Superior temporal gyrus (tissue), 1 donor: ENCODE measurements at regions not wholly inside any gene's neighbourhood (a gene's known extent, or its start where the extent isn't known, plus 50 kb on each side); places are given as distances from the start of the nearest gene placed in this dataset.

ENCODE experiments used
- DNase-seq: peaks from one replicate; pipeline ENCODE4 v3.0.0-alpha.2; 2016; ENCODE audit errors: extremely low spot score

GRCh38 chr10:78247821-78248220 lies 214.2 kb downstream of the RPS24 start:
- DNase-seq, result no peak

- peak; percentile 73 for DNase-seq
These were observed 215.2 kb downstream of the RPS24 start for GRCh38 chr10:78248651-78249464.

DNA sequence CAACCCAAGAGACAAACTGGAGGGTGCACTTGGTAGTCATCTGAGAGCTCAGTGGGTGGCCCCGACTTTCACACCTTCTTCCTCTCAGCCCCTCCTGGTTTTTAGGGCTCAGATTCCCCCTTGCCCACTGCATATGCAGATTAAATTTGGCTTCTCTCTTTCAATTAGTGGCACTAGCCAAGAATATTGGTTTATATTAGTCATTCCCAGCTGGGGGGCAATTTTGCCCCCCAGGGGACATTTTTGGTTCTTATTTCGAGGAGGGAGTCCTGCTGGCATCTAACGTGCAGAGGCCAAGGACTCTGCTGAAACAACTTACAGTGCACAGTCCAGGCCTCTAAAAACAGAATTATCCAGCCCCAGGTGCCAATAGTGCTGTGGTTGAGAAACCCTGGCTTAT lies 216.0 kb downstream of the RPS24 start:
- no peak for DNase-seq

GRCh38 chr10:78250313-78251015 lies 216.8 kb downstream of the RPS24 start:
- no peak for DNase-seq

- DNase-seq, result no peak
These were observed 217.3 kb downstream of the RPS24 start for GRCh38 chr10:78251016-78251385.

GRCh38 chr10:78252286-78252685 lies 218.6 kb downstream of the RPS24 start:
- DNase-seq, result no peak

DNA sequence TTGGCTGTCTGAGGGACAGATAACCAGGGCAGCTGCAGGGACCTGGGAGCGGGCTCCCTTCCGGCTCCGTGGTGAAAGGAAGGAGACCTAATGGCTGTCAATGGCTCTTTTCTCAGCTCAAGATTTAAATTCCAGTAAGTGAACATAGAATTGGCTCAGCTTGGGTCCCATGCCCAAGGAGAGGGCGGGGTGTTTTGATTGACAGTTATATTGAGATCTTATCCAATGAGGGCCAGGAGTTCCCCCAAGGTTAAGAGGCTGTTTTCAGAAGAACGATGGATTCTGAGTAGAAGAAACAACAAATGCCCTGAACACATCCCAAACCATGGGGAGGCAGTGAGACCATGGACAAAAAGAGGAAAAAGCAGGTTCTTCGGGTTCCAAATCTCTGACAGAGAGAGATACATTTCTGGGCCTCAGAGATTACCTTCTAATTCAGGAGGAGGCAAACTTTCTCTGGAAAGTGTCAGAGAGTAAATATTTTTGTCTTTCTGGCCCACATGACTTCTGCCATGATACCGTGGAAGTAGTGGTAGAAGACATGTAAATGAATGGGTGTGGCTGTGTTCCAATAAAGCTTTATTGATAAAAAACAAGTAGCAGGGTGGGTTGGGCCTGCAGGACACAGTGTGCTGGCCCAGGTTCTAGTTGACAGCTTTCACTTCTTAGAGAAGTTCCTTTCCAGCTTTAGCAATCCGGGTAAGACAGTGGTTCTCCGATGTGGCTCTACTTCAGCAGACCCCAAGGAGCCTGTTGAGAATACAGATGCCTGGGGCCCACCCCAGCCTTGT lies 219.6 kb downstream of the RPS24 start:
- DNase-seq, result no peak

DNA sequence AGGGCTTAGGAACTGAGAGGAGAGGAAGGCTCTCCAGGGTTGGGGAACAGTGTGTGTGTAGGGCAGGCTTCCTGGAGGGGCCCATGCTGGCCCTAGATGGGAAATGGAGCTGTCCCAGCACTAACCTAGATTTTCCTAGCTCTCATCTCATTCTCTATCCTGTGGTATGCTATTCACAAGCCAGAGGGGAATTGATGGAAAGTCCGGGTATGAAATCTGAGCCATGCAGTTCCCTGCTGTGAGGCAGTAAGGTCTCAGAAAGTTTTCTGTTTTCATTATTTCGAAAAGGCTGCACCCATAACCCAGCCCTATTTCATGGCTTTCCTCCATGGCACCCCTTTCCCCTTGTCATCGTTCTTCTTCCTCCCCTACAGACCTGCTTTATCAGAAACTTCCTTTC lies 220.3 kb downstream of the RPS24 start:
- DNase-seq, result no peak

DNA sequence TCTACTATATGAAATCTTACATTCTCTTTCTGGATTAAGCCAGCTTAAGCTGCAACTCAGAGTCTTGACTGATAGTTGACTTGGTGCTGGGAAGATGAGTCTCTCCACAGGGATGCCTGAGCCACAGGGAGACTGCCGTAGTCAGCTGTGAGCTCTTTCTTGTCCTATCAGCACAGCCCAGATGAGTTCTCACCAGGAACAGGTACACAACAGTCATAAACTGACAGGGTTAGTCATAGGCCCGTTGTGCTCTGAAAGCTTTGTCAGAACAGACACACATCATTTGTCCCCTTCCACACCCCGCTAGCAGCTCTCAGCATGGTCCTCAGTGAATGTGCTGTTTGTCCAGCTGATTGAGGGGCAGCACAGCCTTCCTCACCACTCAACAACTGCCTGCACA lies 221.6 kb downstream of the RPS24 start:
- no peak for DNase-seq

GRCh38 chr10:78255796-78256638 lies 222.4 kb downstream of the RPS24 start:
- peak; percentile 36 for DNase-seq

DNA sequence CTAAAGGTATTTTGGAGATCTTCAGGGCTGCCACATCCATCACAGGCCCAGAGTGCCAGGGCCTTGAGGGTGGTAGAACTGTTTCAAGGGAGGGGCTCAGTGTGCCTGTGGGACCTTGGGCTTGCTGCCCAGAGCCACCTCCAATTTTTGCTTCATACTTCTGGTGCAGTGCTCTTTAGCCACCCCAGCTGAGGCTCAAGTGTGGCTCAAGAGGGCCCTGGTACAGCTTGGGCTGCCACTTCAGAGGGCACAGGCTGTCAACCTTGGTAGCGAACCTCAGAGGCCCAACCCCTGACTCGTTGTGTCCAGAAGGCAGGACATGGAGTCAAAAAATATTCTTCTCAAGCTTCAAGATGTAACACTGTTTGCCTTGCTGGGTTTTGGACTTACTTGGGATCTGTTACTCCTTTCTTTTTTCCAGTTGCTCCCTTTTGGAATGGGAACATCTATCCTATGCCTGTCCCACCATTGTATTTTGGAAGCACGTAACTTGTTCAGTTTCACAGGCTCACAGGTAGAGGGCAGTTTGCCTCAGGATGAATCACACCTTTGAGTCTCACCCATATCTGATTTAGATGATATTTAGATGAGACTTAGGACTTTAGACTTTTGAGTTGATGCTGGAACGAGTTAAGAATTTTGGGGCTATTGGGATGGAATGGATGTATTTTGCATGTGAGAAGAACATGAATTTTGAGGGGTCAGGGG lies 224.8 kb downstream of the RPS24 start:
- no peak for DNase-seq

- no peak for DNase-seq
These were observed 225.7 kb downstream of the RPS24 start for GRCh38 chr10:78259391-78259790.

GRCh38 chr10:78260141-78260540 lies 226.5 kb downstream of the RPS24 start:
- DNase-seq, result no peak

DNA sequence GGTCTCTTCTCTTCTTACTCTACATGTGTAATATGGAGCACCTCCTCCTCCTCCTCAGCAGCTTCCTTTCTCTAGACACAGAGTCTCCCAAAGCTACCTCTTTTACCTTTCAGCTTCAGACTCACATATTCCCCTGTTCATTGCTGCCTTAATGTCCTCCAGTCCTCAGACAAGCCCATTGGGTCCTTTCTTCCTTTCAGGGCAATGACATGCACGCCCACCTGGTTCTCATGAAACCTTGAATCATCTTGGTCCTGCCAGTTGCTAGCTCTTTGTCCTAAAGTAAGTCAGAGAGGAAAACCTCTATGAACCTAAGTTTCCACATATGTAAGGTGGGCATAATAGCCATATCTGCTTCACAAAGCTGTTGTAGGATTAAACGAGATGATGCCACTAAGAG lies 227.0 kb downstream of the RPS24 start:
- no peak for DNase-seq

GRCh38 chr10:78261291-78261690 lies 227.6 kb downstream of the RPS24 start:
- no peak for DNase-seq

GRCh38 chr10:78262860-78263259 lies 229.2 kb downstream of the RPS24 start:
- DNase-seq, result no peak

GRCh38 chr10:78263521-78263988 lies 229.9 kb downstream of the RPS24 start:
- DNase-seq, result peak; percentile 89

- peak; percentile 68 for DNase-seq
These were observed 230.7 kb downstream of the RPS24 start for GRCh38 chr10:78264361-78264760.

GRCh38 chr10:78266741-78267469 lies 233.2 kb downstream of the RPS24 start:
- no peak for DNase-seq

DNA sequence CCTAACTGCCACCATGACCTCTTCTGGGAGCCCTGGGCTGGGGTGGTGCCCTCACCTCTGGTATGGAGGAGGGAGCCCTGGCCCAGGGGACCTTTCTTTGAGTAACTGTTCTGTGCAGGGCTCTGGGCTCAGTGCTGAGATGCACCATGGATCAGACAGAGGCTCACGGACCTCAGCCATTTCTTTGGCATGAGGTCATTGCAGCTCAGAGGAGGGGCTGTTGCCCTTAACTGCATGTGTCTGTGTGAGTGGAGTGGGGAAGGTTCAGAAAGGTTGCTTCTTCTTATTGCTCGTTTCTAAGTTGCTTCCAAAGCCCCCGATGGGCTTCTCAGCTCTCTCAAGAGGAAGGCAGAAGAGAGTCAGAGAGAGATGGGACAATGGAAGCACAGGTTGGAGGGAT lies 233.9 kb downstream of the RPS24 start:
- no peak for DNase-seq
